HG03439 (cell line): ENCODE measurements at regions not wholly inside any gene's neighbourhood (a gene's known extent, or its start where the extent isn't known, plus 50 kb on each side); places are given as distances from the start of the nearest gene placed in this dataset.

Experiments
- ATAC-seq: cut with Tn5 transposase; IDR thresholded peaks from one replicate; pipeline ENCODE4 v1.9.1; 2021; ENCODE audit warnings: mild to moderate bottlenecking, moderate library complexity; ENCODE audit not compliant: unreplicated experiment

- ATAC-seq = no peak
Measured at GRCh38 chr9:118985851-118986250, 383.4 kb downstream of the BRINP1 start.

DNA sequence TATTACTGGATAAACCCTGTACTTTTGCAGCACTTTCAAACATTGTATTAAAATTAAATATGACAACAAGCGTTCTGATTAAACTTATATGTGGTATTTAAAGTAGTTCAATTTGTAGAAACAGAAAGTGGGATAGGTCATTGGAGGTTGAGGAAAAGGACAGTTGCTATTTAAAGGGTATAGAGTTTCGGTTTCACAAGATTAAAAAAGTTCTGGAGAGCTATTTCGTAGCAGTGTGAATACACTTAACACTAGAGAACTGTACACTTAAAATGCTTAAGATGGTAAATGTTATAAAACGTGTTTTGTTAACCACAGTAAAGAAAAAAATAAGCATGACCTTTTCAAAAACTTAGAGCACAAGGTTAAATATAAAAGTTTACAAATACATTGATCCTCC, 382.1 kb downstream of the BRINP1 start:
- ATAC-seq = no peak

GRCh38 chr9:118990949-118991348, 378.3 kb downstream of the BRINP1 start:
- no peak for ATAC-seq

- ATAC-seq = no peak
Measured at GRCh38 chr9:118991366-118992285, 377.6 kb downstream of the BRINP1 start.

- ATAC-seq = no peak
Measured at GRCh38 chr9:118992813-118993794, 376.1 kb downstream of the BRINP1 start.

- no peak for ATAC-seq
Measured at GRCh38 chr9:118993965-118994364, 375.3 kb downstream of the BRINP1 start.

DNA sequence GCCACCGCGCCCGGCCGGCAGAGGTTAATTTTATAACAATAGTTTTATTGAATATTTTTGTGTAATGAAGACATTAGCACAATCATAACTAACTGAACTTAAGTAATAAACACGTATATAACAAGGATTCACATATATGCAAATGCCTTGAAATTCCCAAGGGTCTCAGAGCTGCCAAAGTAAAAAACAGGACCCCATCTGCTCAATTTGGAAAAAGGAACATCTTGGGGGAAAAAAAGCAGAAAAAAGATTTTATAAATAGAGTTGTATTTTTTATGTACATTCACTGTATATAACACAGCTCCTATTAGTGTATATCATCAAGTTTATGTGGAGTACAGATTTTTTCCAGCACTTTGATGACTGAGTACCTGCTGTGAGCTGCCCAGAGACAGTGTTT, 366.7 kb downstream of the BRINP1 start:
- no peak for ATAC-seq

GRCh38 chr9:119003201-119003611, 366.0 kb downstream of the BRINP1 start:
- no peak for ATAC-seq

DNA sequence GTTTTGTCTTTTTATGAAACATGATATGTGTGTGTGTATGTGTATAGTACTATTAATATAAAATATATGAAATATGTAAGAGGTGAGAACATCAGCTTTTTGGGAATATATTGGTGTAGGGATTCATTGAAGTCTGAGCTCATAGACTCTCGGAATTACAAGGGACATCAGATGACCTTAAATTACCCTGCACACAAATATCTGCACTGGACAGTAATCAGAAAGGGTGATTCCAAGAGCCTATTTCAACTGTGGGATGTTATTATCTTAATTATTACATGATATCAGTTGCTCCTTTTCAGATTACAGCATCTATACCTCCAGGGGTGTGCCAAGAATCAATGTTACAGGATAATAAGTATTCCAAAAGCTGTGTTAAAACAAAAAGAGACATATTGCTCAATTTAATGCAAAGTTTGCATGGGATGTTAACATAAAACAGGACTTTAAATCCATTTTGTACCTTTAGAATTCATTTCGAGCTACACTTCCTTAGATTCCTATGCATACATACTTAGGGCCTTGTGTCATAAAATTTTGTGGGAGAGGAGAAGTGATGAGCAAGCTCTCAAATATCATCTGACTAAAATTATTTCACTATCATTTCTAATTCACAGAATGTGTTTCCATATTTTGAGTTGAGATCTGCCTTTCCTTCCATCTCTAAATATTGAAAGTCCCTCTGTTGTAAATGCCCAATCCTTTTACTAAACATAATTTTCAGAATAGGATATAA, 365.2 kb downstream of the BRINP1 start:
- ATAC-seq = no peak

- no peak for ATAC-seq
Measured at GRCh38 chr9:119004618-119004990, 364.6 kb downstream of the BRINP1 start.

DNA sequence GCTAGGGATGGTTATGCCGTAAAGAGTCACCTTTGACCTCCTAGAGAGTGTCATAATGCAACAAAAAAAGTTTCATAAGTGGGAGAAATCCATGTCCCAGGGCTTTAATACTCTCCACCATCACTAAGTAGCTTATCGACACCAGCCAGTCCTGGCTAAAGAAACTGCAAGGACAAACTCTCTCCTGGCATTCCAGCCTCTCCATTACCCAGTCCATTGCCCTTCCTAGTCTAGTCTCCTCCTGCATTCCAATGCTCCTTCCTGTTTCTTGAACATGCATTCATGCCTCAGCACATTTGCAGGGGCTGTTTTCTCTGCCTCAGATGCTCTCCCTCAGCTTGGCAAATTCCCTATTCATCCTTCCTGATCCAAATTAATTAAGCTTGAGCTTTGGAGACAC, 364.1 kb downstream of the BRINP1 start:
- ATAC-seq = no peak

DNA sequence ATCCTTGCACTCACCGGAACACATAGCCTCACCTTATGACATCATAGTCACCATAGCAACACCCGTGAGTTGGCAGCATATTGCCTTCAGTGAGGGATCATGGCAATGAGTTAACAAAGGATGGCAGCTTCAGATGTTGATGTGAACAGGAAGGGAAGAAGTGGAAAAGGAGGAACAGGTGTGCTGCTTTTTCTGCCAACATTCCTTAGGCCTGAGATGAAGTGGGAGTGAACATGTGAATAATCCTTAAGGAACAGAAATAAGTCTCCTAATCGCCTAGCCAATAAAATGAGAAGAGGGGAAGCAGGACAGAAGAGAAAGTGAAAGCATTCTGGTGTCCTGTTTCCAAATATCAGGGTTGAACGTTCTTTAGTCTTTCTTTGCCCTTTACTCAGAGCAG, 360.0 kb downstream of the BRINP1 start:
- no peak for ATAC-seq

GRCh38 chr9:119020284-119020683, 349.0 kb downstream of the BRINP1 start:
- no peak for ATAC-seq

DNA sequence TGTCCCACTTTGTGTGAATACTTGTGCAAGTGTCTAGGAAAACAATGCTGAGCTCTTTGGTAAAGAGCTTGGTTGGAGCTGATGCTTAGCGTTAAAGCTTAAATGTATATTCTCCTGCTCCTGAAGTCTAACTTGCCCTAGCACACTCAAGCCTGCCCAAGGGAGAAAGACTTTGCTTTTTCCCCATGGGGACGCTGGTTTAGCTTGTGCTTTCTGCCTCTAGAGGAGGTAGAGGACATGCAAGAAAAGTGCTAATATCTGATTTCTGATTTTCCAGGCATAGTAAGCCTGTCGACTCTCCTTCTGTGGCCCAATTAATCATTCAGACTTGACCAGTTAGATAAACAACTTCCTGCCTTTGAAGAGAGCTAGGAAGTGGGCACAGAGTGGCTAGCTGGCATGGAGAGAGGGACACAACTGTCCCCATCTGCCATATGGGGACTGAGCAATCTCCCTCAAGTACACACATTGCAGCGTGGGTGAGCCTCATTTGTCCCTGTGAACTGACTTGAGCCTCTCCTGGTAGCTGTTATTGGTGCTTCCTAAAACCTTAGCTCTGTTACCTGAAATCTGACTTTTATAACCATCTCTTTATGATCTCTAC, 348.4 kb downstream of the BRINP1 start:
- no peak for ATAC-seq

DNA sequence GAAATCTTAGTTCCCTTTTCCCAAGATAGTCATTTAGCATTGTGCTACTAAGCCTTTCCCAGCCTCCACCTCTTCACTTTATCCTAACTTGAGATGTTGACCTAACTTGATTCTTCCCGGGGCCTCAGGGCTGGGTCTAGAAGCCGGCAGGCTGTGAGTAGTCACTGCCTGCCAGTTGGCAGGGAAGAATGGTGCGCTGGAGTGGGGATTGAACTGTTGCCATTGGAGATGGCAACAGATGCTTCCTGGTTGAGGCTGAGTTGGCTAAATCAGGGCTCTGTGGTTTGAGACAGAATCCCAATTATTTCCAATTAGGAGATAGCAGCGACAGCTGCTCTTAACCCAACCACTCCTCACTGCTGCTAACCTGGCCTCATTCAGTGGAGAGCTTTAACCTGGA, 343.1 kb downstream of the BRINP1 start:
- ATAC-seq = no peak

- no peak for ATAC-seq
Measured at GRCh38 chr9:119027901-119028699, 341.1 kb downstream of the BRINP1 start.

DNA sequence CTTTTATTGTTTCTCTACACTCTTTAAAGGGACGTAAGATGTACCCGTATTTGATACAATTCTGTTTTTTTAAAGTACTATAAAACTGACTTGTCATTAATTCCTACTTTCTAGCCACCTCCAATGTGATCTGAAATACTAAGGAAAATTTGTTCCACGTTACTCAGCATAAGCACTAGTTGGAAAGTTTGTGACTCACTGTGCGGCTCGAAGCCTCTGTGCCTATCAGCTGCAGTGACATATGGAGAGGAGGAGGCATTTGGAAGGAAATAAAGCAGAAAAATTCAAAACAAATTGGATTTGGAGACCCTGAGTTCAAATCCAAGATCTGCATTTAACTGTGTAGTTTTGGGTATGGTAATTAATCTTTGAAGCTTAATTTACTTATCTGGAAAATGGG, 339.3 kb downstream of the BRINP1 start:
- no peak for ATAC-seq

DNA sequence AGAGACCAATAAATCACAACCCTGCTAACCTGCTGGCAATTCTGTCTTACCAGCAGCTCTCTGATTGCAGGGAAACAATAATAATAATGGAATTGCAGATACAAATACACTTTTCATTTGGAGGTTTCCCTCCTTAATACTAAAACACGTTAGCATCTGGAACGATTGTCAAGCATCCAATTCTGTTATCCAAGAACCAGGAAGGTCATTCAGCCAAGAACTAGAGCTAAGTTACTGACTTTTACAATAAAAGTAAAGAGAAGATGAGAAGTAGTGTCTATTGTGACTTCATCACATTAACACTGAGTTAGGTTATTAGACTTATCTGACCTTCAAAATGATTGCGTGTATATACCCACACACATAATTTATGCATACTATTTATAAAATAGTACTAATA, 335.6 kb downstream of the BRINP1 start:
- no peak for ATAC-seq

- no peak for ATAC-seq
Measured at GRCh38 chr9:119036969-119037368, 332.3 kb downstream of the BRINP1 start.

DNA sequence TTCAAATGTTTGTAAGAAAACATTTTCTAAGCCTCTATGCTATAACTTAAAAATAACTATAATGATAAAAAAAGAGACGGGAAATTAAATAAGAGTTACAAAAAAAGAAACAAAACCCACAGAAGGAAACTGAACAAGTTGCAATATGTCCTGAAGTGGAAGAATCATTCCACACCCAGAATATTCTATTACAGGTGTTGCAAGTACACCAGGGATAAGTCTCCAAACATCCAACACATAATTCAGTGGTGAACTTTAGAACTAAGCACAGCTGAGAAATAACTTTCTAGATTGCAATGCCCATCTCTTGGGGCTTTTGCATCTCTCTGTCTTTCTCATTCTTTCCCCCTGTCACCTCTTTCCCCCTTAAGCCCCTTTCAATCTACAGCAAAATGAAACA, 325.2 kb downstream of the BRINP1 start:
- ATAC-seq = no peak
